ENCODE measurements at regions not wholly inside any gene's neighbourhood (a gene's known extent, or its start where the extent isn't known, plus 50 kb on each side); places are given as distances from the start of the nearest gene placed in this dataset.

GRCh38 chrX:9148615-9149399 is 114.9 kb upstream of the FAM9B start:
- no peak for DNase-seq

DNA sequence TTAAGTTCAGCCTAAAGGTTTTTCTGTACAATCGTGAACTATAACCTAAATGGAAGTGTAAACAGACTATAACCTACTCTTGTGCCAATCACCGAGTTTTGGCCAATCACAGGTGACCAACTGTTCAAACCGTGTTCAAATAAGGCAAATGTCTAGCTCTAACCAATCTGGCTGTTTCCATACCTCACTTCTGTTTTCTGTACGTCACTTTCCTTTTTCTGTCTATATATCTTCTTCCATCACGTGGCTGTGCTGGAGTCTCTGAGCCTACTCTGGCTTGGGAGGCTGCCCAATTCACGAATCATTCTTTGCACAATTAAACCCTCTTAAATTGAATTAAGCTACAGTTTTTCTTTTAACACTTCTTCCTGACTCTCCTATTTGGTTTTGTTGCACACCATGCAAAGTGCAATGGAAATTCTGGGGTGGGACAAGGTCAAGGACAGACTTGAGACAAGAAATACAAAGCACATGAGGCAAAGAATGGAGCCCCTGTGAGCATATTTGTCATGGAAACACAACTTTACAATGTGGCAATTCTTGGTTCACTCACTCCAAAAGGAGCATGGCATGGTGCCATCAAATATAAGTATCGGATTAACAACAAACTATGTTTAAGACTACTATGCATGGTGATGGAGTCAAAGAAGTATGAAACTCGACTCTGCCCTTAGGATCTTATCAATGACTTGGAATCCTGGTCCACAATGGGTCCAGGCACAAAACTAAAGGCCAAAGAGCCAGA is 115.7 kb upstream of the FAM9B start:
- DNase-seq = no peak

DNA sequence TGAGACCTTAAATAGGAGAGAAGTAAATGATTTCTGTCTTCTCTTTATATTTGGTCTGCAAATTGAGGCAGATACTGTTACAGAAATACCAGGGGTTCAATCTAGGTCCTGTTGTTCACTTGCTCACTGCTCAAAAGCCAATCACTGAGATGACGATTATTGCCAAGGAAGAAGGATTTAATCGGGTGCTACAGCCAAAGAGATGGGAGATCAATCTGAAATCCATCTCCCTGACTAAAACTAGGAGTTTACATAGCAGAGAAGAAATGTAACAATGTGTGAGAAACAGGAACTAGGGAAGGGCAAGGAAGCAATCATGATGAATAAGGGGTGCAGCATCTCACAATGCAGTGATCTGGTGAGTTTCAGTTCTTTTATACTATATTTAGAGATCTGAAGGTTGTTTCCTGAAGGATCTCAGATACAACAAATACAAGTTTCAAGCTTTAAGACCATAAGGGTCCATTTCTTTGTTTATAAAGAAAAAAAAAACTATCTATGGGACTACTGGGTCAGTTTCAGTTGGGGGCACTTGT is 117.9 kb upstream of the FAM9B start:
- no peak for DNase-seq

- no peak for DNase-seq
These were observed 119.4 kb upstream of the FAM9B start for GRCh38 chrX:9153300-9153699.

GRCh38 chrX:9158611-9159010 is 124.7 kb upstream of the FAM9B start:
- no peak for DNase-seq

DNA sequence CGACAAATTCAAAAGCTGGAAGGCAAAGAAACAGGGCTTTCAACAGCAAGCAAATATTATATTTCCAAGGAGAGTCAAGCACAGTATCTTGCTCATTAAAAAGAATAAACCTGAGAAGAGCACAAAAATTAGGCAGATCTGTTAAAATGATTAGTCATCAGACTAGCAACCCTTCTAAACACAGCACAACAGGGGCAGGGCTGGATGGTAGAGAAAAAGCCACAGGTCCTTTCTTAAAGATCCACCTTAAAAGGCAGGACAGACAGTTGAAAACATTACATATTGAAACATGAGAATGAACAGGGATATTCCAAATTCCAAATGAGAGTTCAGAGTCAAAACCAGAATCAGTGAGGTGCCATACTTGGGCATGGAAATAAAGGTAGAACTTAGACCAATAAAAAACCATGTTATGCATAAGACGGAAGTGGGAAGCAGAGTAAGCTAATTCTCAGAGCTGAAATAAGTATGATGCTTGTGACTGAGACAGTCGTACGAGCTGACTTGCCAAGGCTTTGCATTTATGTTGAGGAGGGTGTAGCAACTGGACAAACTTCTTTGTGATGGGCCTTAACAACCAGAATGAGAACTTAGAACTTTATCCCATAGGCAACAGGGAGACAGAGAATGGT is 126.9 kb upstream of the FAM9B start:
- DNase-seq = no peak

DNA sequence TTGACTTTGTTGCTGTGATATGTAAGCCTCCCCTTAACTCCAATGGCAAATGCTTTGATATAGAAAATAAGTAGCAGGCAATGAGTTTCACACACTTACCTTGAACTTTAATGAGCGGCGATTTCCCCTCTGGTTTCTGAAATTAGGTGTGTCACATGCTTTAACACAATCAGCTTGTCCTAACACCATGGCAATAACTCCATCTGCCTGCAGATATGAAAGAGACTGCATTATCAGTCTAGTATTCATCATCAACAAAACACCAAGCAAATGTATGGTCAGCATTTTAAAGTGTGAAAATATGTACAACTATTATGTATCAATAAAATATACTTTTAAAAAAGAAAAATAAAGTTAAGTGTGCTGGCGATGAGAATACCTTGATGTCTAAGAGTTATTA is 128.8 kb upstream of the FAM9B start:
- DNase-seq = no peak

GRCh38 chrX:9163214-9163709 is 129.3 kb upstream of the FAM9B start:
- DNase-seq = no peak

DNA sequence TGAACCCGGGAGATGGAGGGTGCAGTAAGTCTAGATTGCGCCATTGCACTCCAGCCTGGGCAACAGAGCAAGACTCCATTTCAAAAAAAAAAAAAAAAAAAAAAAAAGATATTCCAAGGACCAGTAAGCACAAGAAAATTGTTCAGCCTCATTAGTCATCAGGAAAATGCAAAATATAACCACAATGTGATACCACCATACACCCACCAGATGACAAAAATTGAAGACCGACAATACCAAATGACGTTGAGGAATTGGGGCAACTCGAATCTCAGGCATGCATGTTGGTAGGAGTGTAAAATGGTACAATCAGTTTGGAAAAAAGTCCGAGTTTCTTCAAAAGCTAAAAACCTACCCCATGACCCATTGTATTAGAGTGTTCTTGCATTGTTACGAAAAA is 130.2 kb upstream of the FAM9B start:
- no peak for DNase-seq

DNA sequence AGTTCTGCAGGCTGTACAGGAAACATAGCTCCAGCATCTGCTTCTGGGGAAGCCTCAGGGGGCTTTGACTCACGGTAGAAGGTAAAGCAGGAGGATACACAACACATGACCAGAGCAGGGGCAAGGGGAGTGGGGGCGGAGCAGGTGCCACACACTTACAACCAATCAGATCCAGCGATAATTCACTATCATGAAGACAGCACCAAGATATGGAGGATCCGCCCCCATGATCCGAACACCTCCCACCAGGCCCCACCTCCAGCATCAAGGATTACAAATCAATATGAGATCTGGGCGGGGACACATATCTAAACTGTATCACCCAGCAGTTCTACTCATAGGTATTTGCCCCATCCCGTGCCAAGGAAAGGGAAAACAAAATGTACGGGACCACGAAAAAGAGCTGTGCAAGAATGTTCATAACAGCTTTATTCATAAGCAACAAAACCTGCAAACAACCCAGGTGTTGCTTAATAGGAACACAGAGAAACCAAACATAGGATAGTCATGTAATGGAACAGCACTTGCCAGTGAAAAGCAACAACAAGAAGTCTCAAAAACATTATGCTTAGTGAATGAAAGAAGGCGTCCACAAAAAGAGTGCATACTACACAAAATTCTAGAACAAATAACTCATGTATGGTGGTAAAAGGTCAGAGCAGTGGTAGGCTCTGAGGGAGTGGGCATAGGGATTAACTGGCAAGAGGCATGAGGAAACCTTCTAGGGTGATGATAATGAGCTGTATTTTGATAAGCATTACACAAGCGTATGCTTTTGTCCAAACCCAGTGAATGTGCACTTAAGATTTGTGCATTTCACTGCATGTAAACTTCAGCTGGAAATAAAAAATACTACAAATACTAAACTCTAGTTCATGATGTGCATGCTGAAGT is 130.9 kb upstream of the FAM9B start:
- no peak for DNase-seq

DNA sequence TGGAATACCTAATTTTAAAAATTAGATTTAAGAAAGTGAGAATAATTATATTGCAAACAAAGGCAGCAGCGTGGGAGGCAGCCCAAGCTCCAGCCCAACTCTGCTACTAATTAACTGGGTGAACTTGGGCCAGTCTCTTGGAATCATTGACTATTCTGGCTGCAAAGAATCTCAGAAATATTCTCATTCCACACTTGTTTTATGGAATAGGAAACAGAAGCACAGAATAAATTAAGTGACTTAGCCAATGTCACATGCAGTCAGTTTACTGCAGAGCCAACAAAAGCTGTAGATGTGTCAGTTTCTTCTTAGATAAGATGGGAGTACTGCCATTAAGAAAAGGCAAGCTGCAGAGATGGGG is 132.6 kb upstream of the FAM9B start:
- no peak for DNase-seq

DNA sequence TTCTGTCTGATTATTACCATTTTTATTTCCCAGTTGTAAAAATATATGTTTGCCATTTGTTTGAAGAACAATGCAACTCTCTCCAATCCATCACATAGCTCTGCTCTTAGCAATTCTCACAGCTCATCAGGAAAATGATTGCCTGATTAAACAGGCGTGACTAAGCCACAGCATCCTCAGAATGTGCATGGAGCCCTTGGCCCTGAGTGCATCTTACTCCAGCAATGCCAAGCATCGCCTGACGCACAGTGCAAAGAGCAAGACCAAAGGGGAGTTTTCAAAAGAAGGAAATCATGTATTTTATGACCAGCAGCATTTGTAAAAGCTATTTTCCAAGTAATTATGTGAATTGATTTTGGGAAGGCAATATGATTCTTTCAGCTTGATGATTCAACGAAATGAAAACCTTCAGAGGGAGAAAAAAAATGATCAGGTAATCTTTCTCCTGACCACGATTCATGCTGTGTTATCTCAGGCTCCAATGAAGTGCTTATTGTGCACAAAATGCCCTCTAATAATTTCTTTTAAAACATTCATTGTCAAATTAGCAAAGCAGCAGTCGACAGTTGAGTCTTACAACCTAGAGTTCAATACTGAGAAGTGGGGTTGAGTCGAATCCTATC is 138.0 kb upstream of the FAM9B start:
- no peak for DNase-seq

GRCh38 chrX:9172464-9172850 is 138.5 kb upstream of the FAM9B start:
- no peak for DNase-seq

DNA sequence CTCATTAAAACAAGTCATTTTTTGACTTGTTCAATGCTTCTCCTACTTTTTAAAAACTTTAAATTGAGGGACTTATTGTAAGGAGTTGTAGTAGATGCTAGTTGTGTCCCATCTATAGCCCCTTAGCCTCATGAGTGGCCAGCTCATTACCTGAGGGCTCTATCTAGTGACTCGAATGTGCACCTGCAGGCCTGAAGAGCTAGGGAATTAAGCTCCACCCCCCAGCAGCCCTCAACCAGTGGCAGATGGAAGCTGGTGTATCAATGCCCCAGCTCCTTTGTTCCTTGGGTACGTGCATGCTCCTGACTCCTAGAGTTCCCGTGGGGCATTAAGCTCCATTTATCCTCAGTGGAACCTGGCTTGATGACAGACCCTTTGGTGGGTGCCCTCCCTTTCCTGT is 146.7 kb upstream of the FAM9B start:
- no peak for DNase-seq

GRCh38 chrX:9182041-9182440 is 148.1 kb upstream of the FAM9B start:
- no peak for DNase-seq

DNA sequence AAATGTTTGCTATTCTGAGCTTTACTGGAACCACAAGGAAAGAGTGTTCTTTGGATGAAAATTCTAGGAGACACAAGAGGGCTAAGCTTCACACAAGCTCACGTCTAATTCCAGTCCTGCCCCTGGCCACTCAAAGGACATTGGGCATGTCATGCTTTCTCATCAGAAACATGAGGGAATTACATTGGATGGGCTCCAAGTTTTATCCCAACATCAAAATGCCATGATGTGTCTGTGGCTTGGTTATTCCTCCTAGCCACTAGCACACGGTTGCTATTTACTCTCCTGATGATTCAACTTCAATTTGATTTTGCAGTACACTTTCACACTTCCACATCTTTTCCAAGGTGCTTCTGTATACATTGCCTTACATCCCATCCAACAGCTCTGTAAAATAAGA is 149.6 kb upstream of the FAM9B start:
- no peak for DNase-seq

DNA sequence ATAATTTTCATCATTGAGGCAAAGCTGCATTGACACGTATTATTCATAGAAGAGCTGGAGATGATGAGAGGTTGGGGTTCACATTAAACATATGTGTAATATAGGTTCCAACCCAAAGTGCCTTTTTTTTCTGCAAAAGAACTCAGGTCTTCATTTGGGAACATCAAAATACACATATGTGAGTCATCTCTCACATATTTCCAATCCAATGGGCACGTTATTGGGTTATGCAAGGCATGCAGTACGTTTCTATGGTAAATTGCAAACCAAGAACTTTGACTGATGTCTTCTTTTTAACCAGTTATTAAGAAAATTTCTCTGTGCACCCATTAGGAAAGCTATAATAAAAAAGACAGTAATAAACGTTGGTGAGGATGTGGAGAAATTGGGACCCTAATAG is 150.3 kb upstream of the FAM9B start:
- no peak for DNase-seq

- DNase-seq = peak; percentile 58 to 93
These were observed 154.2 kb upstream of the FAM9B start for GRCh38 chrX:9188117-9188516.

DNA sequence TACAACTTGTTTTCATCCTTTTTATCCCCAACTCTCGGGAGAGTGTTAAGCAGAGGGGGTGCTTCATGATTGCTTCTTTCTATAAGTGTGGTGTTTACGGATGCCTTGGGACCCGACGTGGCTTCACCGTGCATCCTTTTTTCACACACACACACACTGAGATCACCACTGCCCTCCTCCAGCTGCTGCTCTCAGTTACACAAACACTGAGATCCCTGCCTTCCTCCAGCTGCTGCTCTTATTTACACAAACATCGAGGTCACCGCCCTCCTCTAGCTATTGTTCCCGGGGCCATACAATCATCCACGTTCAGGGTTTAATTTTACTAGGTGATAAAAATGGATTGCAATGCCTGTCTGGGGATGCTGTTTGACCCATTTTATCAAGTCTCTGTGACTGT is 155.4 kb upstream of the FAM9B start:
- peak in 1 of 2 experiments; percentile 12 for DNase-seq

DNA sequence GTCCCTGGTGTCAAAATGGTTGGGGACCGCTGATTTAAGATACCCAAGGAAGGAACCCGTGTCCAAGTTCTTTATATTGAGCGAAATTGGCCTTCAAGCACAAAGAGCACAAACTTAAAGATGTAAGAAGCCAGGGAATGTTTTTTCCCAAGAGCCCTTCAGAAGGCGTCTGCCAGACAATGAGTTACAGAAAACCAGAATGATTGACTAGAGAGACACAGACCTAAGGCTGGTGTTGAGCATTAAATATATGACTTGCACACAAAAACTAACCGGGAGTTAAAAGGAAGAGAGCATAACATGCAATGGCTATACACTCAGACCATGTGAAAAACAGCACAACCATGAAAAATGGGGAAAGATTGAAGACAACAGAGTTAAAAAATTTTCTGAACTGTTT is 157.5 kb upstream of the FAM9B start:
- DNase-seq = no peak

DNA sequence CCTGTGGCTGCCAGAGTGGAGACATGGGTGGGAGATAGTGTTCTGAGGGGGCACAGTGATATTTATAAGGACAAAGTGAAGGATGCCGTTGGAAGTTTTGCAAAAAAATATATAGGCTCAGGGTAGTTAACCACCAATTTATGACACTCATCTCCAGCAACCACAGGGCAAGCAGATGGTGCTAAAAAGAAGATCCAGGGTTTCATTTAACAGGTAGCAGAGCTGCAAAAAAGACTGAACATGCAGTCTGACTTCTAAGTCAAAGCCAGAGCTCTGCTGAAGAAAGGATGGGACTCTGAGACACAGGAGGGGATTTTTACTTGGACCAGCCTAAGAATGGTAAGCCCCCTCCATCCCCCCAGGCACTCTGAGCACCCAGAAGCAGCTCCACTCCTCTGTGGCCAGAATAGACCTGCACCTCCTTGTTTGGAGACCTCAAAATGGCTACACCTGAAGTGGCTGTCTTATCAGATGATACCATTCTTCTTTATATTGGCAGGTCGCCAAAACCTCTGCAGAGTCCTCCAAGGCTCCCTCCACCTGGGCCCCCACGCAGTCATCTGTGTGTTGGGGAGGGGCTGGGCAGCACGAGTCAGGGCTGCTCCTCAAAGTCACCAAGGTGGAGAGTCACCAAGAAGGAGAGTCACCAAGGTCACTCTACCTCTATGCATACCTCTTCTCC is 161.4 kb upstream of the FAM9B start:
- DNase-seq = peak in 1 of 2 experiments; percentile 32

All from NCI-H524 (cell line).